ENCODE measurements at regions not wholly inside any gene's neighbourhood (a gene's known extent, or its start where the extent isn't known, plus 50 kb on each side); places are given as distances from the start of the nearest gene placed in this dataset.

DNA sequence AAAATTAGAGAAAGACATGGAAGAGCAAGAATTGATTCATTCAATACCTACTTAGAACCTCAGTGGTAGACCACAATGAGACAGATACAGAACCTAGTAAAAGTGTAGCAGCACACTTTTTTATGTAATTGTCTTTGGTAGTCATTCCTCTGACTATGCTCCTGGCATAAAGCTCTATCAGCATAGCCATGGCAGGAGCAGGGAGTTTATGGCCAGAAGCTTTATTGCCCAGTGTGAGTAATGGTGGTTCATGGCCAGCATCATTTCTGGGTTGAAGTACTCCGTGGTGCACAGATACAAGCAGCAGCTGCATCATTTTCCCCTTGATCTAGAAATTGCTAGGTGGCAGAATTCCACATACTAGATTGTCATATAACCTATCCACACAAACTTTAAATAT lies 352.6 kb downstream of the TBC1D4 start:
- no peak for TF ChIP-seq CREB1 (IDR thresholded peaks at IDR 0.05; ENCODE audit: low read depth)
- no peak for TF ChIP-seq USF1 (IDR thresholded peaks at IDR 0.05)
- TF ChIP-seq REST (IDR thresholded peaks at IDR 0.05; ENCODE audit: low read depth), result no peak
- no peak for TF ChIP-seq TCF12 (IDR thresholded peaks at IDR 0.05; ENCODE audit: low read depth)
- TF ChIP-seq EP300 (IDR thresholded peaks at IDR 0.05; ENCODE audit: borderline replicate concordance), result no peak
- TF ChIP-seq, protein P1, sequence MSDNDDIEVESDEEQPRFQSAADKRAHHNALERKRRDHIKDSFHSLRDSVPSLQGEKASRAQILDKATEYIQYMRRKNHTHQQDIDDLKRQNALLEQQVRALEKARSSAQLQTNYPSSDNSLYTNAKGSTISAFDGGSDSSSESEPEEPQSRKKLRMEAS (IDR thresholded peaks at IDR 0.05), result no peak
- TF ChIP-seq EGR1 (IDR thresholded peaks at IDR 0.05), result no peak
- TF ChIP-seq RAD21 (IDR thresholded peaks at IDR 0.05; ENCODE audit: low read depth), result no peak
- TF ChIP-seq YY1 (IDR thresholded peaks at IDR 0.05; ENCODE audit: low read depth), result no peak
- no peak for TF ChIP-seq CEBPB (IDR thresholded peaks at IDR 0.05)
- no peak for TF ChIP-seq FOXM1 (IDR thresholded peaks at IDR 0.05; ENCODE audit: borderline replicate concordance, low read depth)

All from Ishikawa (cell line).